NCI-H82 (cell line): ENCODE measurements at regions not wholly inside any gene's neighbourhood (a gene's known extent, or its start where the extent isn't known, plus 50 kb on each side); places are given as distances from the start of the nearest gene placed in this dataset.
"Not testable (repeated sequence)": the region's sequence is repeated elsewhere in the genome, so short reads cannot be mapped to it uniquely, and the experiment has no call there.

Experiments used
- DNase-seq: peaks from one replicate; lab custom pipeline; 2025; lab: John Stamatoyannopoulos, UW

GRCh38 chr2:201946746-201947145 lies 86.9 kb upstream of the FZD7 start:
- not testable (repeated sequence) for DNase-seq

- no peak for DNase-seq
Observed at GRCh38 chr2:201947287-201947686, 86.4 kb upstream of the FZD7 start.

- DNase-seq: no peak
Observed at GRCh38 chr2:201949181-201949926, 84.3 kb upstream of the FZD7 start.

GRCh38 chr2:201949927-201950246 lies 83.8 kb upstream of the FZD7 start:
- DNase-seq: no peak

- DNase-seq: no peak
Observed at GRCh38 chr2:201950606-201951005, 83.0 kb upstream of the FZD7 start.

- DNase-seq: no peak
Observed at GRCh38 chr2:201952187-201952586, 81.5 kb upstream of the FZD7 start.

GRCh38 chr2:201953396-201953795 lies 80.3 kb upstream of the FZD7 start:
- no peak for DNase-seq

- DNase-seq: no peak
Observed at GRCh38 chr2:201953880-201954279, 79.8 kb upstream of the FZD7 start.

- DNase-seq: no peak
Observed at GRCh38 chr2:201955231-201955630, 78.4 kb upstream of the FZD7 start.

- DNase-seq: no peak
Observed at GRCh38 chr2:201955702-201956141, 77.9 kb upstream of the FZD7 start.

- no peak for DNase-seq
Observed at GRCh38 chr2:201956361-201956760, 77.3 kb upstream of the FZD7 start.

GRCh38 chr2:201957091-201957490 lies 76.6 kb upstream of the FZD7 start:
- DNase-seq: no peak

- no peak for DNase-seq
Observed at GRCh38 chr2:201959198-201959597, 74.5 kb upstream of the FZD7 start.

GRCh38 chr2:201959626-201960025 lies 74.0 kb upstream of the FZD7 start:
- no peak for DNase-seq

GRCh38 chr2:201960305-201960704 lies 73.3 kb upstream of the FZD7 start:
- no peak for DNase-seq

- DNase-seq: no peak
Observed at GRCh38 chr2:201961401-201961800, 72.3 kb upstream of the FZD7 start.

GRCh38 chr2:201962774-201963562 lies 70.7 kb upstream of the FZD7 start:
- DNase-seq: no peak

GRCh38 chr2:201964011-201964410 lies 69.6 kb upstream of the FZD7 start:
- DNase-seq: no peak

- DNase-seq: no peak
Observed at GRCh38 chr2:201964631-201965206, 68.9 kb upstream of the FZD7 start.

- DNase-seq: peak; percentile 23
Observed at GRCh38 chr2:201965550-201965949, 68.1 kb upstream of the FZD7 start.

- peak; percentile 70 for DNase-seq
Observed at GRCh38 chr2:201966691-201967438, 66.8 kb upstream of the FZD7 start.

- DNase-seq: no peak
Observed at GRCh38 chr2:201968050-201968449, 65.6 kb upstream of the FZD7 start.
